Smooth muscle cell of the brain vasculature (primary cell): ENCODE measurements at regions not wholly inside any gene's neighbourhood (a gene's known extent, or its start where the extent isn't known, plus 50 kb on each side); places are given as distances from the start of the nearest gene placed in this dataset.

Experiments
- DNase-seq: peaks from one replicate; pipeline ENCODE4 v3.0.0-alpha.2; 2012; ENCODE audit warnings: low read depth, low spot score

DNA sequence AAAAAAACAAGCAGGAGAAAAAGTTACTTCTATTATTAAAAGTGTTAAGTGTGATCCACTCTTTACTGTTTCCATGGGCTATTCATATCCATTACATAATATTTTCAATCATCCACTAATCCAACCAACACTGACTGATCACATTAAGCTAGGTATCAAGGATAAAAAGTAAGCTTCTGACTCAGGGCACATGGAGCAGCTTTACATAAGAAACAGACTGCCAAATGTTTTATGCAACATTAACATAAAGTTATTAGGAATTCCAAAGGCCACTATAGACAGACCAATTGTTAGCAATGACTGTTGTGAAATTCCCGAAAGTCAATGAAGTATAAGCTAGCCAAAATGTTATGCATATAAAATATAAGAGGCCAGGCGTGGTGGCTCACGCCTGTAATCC, 277.6 kb downstream of the ZEB2 start:
- no peak for DNase-seq

DNA sequence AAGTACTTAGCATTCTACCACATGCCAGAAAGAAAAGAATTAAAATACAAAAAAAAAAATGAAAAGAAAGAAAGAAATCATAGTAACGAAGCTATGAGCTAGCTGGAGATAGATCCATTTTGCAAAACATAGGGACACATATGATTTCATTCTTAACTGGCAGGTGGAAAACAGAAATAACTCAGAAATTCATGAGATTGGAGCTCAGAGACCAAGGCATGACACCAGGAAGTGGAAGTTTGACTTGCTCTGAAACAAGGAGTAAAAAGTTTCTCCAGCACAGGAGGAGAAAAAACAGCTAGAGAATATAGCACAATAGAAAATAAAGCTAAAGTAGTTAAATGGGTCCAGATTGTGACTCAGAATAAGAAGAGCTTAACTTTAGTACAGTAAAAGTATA, 278.1 kb downstream of the ZEB2 start:
- DNase-seq: no peak

GRCh38 chr2:144240656-144241339, 279.1 kb downstream of the ZEB2 start:
- DNase-seq: no peak

GRCh38 chr2:144239726-144240125, 280.2 kb downstream of the ZEB2 start:
- no peak for DNase-seq

GRCh38 chr2:144239306-144239705, 280.6 kb downstream of the ZEB2 start:
- no peak for DNase-seq

DNA sequence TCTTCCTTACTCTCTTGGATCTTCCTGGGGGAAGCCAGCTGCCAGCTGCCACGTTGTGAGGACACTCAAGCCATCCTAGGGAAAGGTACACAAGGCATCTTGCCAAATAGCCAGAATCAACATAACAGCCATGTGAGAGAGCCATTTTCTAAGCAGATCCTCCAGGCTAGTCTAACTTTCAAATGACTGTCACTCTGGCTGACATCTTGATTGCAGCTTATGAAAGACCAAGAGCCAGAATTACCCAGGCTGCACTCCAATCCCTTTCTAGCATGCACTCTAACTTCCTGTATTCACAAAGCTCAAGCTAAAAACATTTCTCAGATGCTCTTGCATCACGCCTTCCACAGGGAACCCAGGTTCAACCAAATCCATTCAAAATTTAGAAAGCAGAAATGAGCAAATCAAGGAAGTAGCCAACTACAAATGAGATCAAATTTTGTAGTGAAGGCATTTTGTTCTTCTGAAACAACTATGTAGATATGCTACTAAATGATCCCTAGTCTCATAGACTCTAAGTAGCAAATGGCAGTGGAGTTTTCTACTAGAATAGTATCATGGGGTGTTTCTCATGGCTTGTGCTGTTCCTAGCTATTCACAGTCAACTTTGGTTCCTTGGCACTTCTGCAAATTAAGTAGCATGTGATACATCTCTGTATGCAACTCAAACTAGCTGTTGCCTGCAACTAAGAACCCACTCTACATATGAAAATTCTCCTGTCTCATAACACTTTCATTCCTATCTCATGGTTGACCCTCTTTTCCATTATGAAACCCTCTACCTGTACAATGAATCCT, 281.9 kb downstream of the ZEB2 start:
- DNase-seq: no peak

- DNase-seq: no peak
Observed at GRCh38 chr2:144237108-144237507, 282.8 kb downstream of the ZEB2 start.

- no peak for DNase-seq
Observed at GRCh38 chr2:144235050-144235449, 284.9 kb downstream of the ZEB2 start.

GRCh38 chr2:144234542-144234871, 285.4 kb downstream of the ZEB2 start:
- no peak for DNase-seq

- DNase-seq: no peak
Observed at GRCh38 chr2:144233733-144234541, 286.0 kb downstream of the ZEB2 start.

GRCh38 chr2:144233317-144233716, 286.6 kb downstream of the ZEB2 start:
- DNase-seq: no peak

GRCh38 chr2:144230448-144231085, 289.4 kb downstream of the ZEB2 start:
- no peak for DNase-seq

GRCh38 chr2:144230033-144230432, 289.9 kb downstream of the ZEB2 start:
- no peak for DNase-seq

DNA sequence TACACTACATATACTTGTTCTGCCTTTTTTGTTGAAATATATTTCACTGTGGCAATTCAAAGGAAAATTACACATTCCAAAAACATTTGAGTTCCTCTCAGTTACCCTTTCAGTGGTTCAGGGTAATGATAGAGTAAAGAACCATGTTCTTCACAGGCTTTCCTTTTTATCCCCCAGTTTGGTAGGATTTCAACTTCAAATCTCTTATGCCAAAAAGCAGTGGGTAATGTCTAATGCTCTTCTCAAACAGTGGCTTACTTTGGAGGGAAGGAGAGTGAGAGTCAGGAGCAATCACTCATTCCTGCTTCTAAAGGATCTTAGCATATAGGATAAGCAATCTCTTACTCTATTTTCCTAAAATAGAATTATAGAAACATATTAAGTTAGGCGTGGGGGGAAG, 290.6 kb downstream of the ZEB2 start:
- DNase-seq: no peak

- DNase-seq: no peak
Observed at GRCh38 chr2:144227427-144228105, 292.4 kb downstream of the ZEB2 start.

GRCh38 chr2:144225076-144225475, 294.8 kb downstream of the ZEB2 start:
- DNase-seq: no peak

GRCh38 chr2:144224472-144224871, 295.4 kb downstream of the ZEB2 start:
- DNase-seq: no peak

- no peak for DNase-seq
Observed at GRCh38 chr2:144219979-144220378, 299.9 kb downstream of the ZEB2 start.

DNA sequence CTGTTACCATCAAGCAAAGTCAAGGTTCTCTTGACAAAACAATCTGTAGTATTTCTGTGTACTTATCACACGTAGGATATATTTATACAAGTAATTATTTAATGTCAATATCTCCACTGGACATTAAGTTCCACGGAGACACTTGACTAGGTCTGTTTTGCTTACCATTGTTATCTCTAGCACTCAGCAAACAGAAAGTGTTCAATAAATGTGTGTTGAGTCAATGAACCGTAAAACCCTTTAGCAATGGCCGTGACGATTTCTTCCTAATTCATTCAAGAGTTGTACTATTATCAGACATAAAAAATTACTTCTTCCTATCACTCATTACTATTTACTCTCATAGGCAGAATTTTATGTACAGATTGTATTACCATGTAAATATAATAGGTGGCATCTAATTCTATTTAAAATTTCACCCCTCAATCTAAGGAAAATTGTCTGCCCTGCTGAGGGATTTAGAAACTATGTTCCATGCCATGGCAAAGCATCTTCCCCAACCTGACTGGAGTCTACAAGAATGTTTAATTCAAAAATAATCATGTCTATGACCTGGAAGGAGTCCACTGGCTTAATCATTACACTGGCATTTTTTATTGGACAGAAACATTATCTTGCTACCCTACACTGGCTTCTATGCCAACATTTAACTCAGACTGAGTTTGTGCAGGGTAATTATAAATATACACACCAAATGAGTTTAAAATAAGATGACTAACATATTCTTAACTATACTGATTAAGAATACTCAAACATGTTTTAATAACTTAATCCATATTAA, 301.9 kb downstream of the ZEB2 start:
- DNase-seq: no peak
